Vagina (tissue), 2 donors: ENCODE measurements at regions not wholly inside any gene's neighbourhood (a gene's known extent, or its start where the extent isn't known, plus 50 kb on each side); places are given as distances from the start of the nearest gene placed in this dataset.
"Not testable (repeated sequence)": the region's sequence is repeated elsewhere in the genome, so short reads cannot be mapped to it uniquely, and the experiment has no call there.

Experiments used
- CTCF ChIP-seq, 3 experiments: fragments of 450-650 bp in 2 of 3; fragments of 200-600 bp in 1 of 3; sonication (generic) in 1 of 3; IDR thresholded peaks; one replicate each; pipeline ENCODE4 v1.5.1; 2017 to 2019; ENCODE audit warnings: antibody characterized with exemption in 3 of 3, mild to moderate bottlenecking in 2 of 3, moderate library complexity in 2 of 3
- POLR2A ChIP-seq, 2 donors: fragments of 450-650 bp; IDR thresholded peaks; one replicate each; pipeline ENCODE4 v1.6.1; 2017; ENCODE audit warnings: antibody characterized with exemption in 2 of 2, mild to moderate bottlenecking in 2 of 2, moderate library complexity in 2 of 2

GRCh38 chr1:204796886-204797285 lies 73.8 kb upstream of the NFASC start:
- TF ChIP-seq CTCF, POLR2A (IDR thresholded peaks at IDR 0.05): not testable (repeated sequence)
